DMS153 treated with DMSO at 0.1 percent for 48 hours (cell line): ENCODE measurements at regions not wholly inside any gene's neighbourhood (a gene's known extent, or its start where the extent isn't known, plus 50 kb on each side); places are given as distances from the start of the nearest gene placed in this dataset.

Experiments
- DNase-seq: peaks from one replicate; lab custom pipeline; 2025; ENCODE audit not compliant: unreplicated experiment; lab: John Stamatoyannopoulos, UW

GRCh38 chr5:35367526-35367925, 137.2 kb upstream of the PRLR start:
- no peak for DNase-seq

GRCh38 chr5:35365758-35366157, 135.5 kb upstream of the PRLR start:
- no peak for DNase-seq

GRCh38 chr5:35364350-35364749, 134.1 kb upstream of the PRLR start:
- no peak for DNase-seq

GRCh38 chr5:35363387-35363965, 133.2 kb upstream of the PRLR start:
- no peak for DNase-seq

- DNase-seq: no peak
Measured at GRCh38 chr5:35362772-35363171, 132.5 kb upstream of the PRLR start.

GRCh38 chr5:35360671-35361070, 130.4 kb upstream of the PRLR start:
- no peak for DNase-seq

- DNase-seq: no peak
Measured at GRCh38 chr5:35359859-35360258, 129.6 kb upstream of the PRLR start.

- DNase-seq: no peak
Measured at GRCh38 chr5:35357973-35358372, 127.7 kb upstream of the PRLR start.

GRCh38 chr5:35356725-35357124, 126.4 kb upstream of the PRLR start:
- no peak for DNase-seq

GRCh38 chr5:35354751-35355150, 124.5 kb upstream of the PRLR start:
- DNase-seq: no peak

GRCh38 chr5:35345222-35345621, 114.9 kb upstream of the PRLR start:
- DNase-seq: no peak

GRCh38 chr5:35342664-35343063, 112.4 kb upstream of the PRLR start:
- no peak for DNase-seq

GRCh38 chr5:35341189-35341588, 110.9 kb upstream of the PRLR start:
- DNase-seq: no peak

GRCh38 chr5:35339616-35340100, 109.4 kb upstream of the PRLR start:
- no peak for DNase-seq

GRCh38 chr5:35339006-35339405, 108.7 kb upstream of the PRLR start:
- no peak for DNase-seq

- DNase-seq: no peak
Measured at GRCh38 chr5:35338157-35338453, 107.8 kb upstream of the PRLR start.

- DNase-seq: no peak
Measured at GRCh38 chr5:35337340-35338156, 107.3 kb upstream of the PRLR start.

GRCh38 chr5:35336230-35336629, 105.9 kb upstream of the PRLR start:
- no peak for DNase-seq

GRCh38 chr5:35335752-35336151, 105.5 kb upstream of the PRLR start:
- no peak for DNase-seq

- no peak for DNase-seq
Measured at GRCh38 chr5:35333366-35333765, 103.1 kb upstream of the PRLR start.

- DNase-seq: no peak
Measured at GRCh38 chr5:35331956-35332950, 102.0 kb upstream of the PRLR start.

GRCh38 chr5:35325836-35326235, 95.5 kb upstream of the PRLR start:
- DNase-seq: no peak
